GM21737 (cell line): ENCODE measurements at regions not wholly inside any gene's neighbourhood (a gene's known extent, or its start where the extent isn't known, plus 50 kb on each side); places are given as distances from the start of the nearest gene placed in this dataset.

Experiments
- ATAC-seq: cut with Tn5 transposase; IDR thresholded peaks from one replicate; pipeline ENCODE4 v1.9.1; 2021; ENCODE audit warnings: mild to moderate bottlenecking, moderate library complexity; ENCODE audit not compliant: unreplicated experiment

DNA sequence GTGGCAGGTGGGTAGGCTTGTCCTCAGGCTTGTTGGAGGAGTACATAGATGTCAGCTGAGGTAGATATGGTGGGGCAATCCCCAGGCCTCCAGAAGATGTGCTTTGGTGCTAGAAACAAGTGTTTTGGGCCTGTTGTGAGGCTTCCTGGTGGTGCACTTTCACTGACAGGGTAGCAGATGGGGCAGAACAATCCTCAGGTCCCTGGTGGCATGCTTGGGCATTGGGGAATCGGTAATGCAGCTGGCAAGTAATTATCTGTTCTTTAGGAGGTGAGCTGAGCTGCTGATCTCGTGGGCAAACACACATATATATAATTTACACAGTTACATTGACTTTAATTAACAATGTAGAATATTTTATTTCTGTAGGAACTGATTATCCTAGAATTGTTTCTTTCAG, 458.7 kb downstream of the BMP2 start:
- ATAC-seq: no peak

DNA sequence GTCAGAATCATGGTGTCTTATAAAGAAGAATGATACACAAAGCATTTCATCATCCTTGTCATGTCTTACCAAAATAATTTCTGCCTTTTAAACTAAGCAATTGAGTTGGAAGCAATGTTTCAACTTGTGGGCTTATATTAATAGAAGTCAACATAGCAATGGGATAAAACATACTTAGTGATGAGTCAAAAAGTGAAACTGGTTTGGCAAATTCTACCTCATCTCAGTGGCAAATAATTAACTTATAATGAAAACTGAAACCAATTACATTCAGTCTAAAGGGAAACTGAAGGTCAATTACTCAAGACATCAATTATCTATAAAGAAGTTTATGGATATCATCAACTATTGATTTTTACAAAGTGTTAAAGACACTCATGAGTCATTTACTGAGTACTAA, 463.8 kb downstream of the BMP2 start:
- no peak for ATAC-seq

DNA sequence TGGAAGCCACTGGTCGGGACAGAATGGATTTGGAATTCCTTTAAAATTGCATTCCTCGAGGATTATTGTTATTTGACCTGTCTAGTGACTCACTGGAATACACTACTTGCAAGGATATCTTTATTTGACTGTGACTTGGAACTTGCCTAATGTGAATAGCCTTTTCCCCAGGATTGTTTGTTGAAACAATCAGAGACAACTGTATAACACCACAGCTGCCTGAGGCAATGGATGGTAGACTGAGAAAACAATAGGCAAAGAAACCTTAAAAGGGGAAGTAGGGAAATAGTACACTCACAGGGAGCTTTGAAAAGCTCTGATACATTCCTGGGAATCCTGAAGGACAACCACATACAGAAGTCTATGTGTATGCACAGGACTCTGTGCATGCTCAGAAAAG, 465.3 kb downstream of the BMP2 start:
- no peak for ATAC-seq

DNA sequence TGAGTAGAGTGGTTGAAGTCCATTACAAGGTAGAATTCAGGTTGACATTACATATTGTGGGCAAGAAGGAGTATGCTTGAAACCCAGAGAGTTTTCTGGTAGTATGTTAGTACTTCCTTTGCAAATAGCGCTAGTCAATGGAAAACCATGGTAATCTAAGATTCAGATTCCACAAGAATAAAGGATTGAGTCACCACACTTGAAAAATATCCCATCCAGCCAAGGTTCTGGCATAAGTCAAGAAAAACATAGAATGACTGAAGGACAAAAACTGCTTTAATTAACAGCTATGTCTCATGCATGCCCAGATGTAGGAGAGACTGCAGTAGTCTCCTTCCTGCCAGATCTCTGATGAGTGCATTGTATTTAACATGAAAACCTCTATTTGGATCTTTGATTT, 469.8 kb downstream of the BMP2 start:
- ATAC-seq: no peak

DNA sequence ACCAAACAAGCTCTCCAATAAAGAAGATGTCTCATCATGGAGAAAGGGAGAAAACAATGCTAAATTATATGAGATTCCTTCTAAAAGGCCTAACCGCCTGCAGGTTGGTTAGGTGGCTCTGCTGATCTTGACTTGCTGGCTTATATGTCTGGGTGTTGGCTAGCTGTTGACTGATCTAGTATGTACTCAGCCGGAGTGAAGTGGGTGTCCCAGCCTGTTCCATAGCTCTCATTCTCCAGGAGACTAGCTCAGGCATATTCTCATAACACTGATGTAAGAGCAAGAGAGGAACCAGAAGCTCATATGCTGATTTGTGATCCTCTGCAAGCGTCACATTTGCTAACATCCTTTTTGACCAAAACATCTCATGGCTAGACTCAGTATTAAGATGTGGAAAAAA, 473.0 kb downstream of the BMP2 start:
- no peak for ATAC-seq

DNA sequence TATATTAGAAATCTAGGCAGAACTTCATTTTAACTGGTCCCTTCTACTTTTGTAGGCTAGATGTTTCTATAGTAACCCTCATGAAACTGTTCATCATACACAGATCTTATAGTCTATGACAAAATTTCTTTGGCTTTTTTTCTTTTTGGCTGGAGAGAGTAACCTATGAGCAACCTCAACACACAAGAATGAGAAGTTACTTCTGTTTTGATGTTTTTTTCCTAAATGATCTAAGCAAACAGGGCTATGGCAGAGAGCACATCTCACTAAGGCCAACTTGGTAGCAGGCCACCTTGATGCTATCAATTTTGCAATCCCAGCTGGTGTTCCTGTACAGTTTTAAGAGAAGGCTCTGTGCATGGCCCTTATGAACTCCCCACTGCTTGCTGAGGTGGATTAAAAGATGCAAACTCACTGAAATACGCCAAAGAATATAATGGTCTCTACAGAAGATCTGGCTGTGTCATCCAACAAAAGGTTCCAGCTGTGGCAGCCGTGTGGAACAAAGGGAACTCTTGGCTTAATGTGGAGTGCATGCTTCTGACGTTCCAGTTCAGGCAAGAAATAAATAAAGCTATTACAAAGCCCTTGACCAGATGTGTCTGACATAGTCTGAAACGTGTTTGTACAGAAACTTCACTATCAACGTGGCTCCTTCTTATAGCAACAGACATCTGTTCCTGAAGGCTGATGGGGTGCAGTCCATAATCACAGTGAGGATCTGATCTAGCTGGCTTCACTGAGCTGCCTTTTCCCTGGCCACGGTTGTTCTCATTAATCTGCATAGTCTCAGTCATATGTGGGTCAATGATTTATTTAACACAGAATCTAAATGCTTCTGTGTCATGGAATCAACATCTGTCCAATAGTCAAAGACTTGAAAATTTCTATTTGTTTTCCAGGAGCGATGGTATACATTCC, 481.1 kb downstream of the BMP2 start:
- no peak for ATAC-seq

DNA sequence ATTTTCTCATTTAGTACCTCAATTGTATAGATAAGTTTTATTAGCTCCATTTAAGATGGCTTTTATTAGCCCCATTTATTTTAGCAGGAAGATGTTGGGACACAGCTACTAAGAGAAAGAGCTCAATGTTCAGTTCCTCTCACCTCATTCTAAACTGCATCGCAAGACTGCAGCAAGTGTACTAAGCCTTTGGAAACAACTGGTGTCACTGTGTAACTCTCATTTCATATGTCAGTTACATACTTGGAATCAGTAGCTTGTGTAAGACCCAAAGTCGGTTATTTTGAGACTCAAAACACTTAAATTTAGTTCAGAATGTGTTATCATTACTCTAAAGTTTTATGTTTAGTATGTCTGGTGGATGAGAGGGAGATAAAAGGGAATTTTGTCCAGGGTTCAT, 482.9 kb downstream of the BMP2 start:
- no peak for ATAC-seq

DNA sequence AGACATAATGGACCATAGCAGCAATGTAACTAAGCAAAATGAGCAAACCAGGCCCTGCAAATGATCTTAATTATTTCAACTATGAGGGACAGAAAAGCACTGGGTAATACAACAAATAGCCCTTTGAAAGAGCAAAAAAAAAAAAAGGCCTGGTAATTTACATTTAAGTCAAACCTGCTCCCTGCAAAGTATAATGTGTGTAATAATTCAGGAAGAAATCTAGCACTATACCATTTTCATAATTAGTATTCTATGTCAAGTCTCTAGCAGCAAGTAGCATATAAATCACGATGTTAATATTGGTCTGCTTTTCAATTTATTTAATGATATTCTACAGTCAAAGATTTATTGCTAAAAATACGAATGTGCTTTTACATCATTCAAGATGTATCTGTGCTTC, 489.6 kb downstream of the BMP2 start:
- ATAC-seq: no peak

DNA sequence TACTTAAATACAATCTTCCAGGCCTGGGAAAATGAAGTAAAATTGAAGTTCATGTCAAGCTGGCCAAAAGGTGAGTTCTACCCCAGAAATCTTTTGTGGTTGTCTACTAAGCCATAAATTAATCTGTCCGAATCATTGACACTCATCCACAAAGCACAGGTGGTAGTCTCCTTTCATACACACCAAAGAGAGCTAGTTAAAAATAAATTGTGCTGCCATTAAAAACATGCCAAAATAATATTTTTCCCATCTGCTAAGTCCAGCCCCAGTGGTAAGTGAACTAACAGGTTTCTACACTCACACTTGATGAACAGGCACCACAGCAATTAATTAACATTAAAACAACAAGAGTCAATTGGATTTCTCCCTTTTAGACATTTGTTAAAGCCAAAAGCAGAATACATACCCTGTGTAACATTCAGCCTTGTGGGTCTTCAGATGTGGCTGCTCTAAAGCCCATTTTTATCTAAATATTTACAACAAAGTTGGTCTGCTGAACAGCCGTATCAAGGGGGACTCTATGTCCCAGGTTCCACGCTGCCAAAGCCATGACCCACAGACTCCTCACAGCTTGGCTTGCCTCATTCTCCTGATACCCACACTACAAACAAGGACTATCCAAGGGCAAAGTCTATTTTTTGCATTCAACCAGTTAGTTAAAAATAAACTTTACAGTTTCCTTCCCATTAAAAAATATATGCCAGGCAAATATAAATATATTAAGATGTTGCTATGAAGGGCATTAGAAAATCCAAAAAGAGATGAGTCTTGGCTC, 490.4 kb downstream of the BMP2 start:
- ATAC-seq: no peak

DNA sequence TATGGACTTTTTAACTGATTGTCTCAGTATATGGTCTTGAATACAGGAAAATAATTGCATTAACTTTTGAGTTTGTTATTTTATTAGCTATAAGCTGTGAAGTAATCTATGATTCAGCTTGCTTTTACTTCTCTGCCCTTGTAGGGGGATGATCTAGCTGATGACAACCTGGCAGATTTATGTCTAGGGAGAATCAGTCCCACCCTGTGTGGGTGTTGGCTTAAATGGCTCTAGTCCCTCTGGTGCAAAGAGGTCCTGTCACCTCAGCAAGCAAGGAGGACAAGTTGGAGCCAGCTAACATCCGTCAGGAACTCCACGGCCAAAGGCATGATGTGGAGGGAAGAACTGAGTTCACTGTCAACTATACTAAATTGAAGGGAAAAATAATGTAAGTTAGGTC, 495.3 kb downstream of the BMP2 start:
- ATAC-seq: no peak

DNA sequence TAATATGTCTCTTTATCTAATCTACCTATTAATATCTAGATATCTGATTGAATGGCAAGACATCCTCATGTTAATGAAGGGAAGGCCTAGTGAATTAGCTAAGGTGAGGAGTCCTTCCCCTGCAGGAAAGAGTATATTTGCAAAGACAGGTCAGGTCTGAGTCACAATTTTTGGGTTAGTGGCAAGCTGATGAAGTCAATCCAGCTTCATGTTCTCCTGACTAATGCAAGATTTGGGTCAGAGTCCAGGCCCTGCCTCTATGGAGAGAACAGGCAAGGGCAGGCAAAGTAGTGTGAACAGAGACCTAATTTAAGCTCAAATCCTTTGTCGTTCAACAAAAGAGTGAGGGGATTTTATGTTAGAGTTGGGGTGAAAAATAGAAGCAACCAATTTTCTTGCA, 496.7 kb downstream of the BMP2 start:
- no peak for ATAC-seq

DNA sequence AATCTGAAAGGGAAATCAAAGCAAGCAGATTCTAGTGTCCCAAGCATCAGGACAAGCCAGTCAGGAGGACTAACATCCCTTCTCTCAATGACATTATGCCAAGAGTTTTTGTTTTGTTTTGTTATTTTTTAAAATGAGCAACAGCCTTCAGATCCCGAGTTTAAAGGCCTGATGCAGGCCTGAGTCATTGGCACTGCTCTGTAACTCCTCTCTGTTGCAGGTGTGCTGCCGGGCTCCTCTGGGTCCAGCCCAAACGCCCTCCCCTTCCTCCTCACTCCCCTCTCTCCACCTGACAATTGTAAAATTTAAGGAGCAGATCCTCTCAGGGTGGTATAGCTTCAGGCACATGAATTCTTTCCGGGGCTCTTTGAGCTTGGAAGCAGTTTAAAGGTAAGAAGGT, 502.0 kb downstream of the BMP2 start:
- ATAC-seq: no peak

DNA sequence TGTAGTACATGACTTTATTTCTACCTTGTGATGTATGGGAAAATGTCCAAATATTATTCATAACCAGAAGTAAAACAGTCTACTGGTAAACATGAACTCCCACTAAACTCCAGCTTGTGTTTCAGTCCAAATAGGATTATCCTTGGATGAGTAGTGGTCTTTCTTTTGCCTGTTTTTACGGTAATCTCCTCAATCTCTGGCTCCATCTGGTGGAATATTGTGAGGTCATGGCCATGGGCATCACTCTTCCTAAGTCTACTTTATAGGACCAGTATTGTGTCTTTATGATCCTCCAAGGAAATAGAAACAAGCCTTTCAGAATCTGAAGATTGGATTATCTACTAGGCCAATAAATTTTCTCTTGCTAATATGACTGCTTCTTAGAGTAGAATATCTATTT, 505.0 kb downstream of the BMP2 start:
- ATAC-seq: no peak

DNA sequence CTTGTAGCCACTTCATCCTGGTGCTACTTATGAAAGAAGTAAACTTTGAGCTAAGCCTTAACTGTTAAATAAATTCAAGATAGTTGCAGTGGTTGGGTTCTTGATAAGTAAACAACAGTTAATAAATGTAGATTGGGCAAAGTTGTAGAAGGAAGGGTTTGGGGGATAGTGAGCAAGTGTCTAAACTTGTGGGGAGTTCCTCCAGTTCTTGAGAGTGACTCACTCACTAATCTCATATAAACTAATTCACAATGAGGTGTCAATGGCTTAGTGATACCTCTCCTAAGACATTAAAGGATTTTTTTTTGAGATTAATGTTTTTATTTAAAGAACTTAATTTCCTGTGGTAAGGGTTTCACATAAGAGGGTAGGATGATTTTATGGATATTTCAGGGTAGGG, 507.4 kb downstream of the BMP2 start:
- ATAC-seq: no peak

DNA sequence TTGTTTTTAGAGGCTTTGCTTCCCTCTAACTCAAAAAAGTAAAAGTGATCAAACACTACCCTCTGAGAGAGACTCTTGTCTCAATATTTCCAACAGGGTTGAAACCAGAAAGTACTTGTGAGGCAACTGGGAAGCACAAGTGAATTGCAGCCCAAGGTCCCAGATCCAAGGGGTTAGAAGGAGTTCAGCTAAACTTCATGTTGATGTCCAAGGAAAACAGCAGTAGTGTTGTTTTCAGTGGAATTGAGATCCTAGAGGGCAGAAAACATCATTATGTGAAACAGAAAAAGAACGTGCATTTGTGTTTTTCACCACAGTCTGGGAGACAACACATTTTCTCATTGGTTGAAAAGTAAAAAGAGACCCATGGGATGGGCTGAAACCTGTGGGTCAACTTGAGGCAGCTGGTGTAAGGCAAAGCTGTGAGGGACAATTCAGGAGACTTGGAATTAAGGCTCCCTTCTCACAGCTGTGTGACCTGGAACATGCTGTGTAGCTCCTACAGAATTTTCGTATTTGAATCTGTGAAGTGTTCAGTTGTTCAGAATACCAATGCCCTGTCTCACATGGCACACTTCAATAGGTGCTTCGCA, 508.3 kb downstream of the BMP2 start:
- no peak for ATAC-seq

DNA sequence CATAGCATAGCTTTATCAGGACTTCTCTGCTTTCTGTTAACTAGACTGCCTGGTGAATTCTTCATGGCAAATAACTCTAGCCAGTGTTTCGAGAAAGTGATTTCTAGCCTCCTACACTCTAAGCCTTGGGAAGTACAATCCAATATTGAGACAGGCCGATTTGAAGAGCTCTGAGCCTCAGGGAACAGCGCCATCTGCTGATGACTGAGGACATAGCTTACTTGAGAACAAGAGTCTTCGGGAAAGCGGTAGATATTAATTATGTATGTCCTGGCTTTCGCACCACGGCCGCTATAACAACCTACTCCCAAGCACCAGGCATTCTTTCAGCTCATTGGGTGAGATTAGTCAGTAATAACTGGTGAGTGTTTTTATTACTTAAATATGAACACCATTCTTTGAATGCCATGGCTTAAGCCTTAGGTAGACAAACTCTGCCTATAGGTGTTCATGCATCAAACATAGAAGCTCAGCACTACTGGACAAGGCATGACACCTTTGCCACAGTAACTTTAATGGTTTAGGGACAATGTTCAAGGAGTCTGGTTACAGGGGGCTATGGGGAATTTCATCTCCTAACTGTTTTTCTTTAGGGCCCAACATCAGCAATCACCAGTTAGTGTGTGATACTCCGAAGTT, 518.6 kb downstream of the BMP2 start:
- no peak for ATAC-seq

DNA sequence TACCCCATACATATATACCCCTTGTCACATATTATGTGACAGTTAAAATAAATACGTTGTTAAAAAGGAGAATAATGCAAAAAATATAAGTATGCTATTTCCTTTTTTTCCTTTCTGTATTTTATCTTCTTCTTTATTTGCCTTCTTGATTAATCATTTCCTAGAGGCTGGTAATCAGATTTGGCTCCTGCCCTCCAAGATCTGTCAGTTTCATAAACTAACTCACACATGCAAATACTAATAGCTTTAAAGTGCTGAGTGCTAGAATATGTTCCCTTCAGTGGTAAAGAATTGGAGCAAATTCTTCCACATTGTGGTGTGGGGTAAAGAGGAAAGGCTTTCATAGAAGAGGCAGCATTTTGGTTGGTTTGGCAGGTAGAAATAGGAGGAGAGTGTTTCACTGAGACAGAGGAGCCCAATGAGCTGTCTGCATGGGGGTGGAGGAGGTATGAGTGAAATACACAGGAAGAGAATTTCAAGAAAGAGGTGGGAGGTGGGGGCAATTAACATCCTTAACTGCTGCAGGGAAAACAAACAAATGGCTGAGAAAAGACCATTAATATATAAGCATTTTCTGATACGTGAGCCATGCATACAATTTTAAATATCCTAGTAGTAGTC, 523.9 kb downstream of the BMP2 start:
- ATAC-seq: no peak

DNA sequence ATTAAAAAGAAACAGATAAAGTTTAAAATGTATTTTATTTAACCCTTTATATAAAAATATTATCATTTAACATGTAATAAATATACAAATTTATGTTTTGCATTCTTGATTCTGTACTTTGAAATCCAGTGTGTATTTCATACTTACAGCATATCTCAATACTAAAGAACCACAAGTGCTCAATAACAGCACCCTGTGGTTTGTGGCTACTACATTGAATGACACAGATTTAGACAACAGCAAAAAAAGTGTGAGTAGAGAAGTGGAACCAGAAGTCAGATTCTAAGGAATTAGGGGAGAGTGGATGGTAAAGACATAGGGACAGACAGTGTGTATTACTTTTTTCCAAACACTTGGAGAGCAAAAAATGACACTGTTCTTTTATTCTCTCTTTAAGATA, 524.5 kb downstream of the BMP2 start:
- ATAC-seq: no peak

DNA sequence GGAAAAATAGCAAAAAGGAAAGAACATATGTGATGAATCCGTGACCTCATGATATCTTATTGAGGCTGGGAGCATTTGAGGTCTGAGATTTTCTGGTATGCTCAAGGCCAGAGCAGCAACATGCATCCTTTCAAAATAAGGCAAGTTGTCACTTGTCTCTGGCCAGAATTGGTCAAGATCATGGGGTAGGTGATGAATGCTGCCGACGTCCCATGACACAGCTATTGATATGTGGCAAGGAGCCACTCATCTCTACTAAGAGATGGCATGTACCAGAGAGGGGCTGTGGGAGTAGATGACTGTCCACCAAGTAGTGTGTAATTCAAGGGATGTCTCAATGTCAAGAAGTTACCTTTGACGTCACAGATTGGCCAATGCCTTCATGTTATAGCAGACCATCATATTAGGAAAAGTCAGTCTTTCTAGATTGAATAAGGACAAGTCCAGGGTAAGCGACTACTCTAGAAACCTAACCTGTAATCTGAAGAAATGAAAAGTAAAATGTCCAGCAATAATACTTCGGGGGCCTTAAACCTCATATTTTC, 527.4 kb downstream of the BMP2 start:
- ATAC-seq: no peak

DNA sequence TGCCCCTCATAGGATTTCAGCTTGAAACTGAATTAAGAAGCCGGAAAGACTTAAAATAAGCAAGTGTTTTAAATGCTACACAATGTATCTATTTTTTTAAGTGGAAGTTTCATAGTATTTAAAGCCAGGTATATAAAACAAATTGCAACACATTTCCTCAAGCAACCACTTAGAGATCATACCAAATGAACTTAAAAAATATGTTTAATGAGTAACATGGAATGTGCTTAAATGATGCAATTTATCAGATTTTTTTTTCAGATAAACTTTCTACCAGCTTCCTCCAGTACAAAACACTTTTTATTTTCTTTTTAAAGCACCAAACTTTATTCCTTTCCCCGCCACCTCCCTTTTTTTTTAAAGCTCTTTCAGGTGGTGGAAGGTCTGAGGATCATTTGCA, 534.3 kb downstream of the BMP2 start:
- ATAC-seq: no peak

DNA sequence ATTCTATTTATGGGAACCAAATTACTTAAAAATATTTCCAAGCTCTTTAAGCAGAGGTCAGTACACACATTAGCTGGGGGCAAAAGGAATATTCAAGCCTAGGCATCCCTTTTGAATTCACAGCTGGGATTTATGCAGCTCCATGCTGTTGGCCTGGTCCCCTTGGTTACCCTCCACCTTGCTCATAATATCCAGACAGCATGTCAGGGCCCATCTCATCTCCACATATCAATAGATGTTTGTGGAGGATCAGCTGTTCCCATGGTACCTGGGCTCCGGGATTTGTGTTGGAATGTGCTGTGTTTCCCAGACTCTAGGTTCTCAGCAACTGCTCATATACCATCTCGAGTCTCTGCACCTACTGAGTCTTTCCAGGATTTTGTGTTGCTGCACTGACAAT, 534.8 kb downstream of the BMP2 start:
- ATAC-seq: no peak
